ENCODE measurements at regions not wholly inside any gene's neighbourhood (a gene's known extent, or its start where the extent isn't known, plus 50 kb on each side); places are given as distances from the start of the nearest gene placed in this dataset.

DNA sequence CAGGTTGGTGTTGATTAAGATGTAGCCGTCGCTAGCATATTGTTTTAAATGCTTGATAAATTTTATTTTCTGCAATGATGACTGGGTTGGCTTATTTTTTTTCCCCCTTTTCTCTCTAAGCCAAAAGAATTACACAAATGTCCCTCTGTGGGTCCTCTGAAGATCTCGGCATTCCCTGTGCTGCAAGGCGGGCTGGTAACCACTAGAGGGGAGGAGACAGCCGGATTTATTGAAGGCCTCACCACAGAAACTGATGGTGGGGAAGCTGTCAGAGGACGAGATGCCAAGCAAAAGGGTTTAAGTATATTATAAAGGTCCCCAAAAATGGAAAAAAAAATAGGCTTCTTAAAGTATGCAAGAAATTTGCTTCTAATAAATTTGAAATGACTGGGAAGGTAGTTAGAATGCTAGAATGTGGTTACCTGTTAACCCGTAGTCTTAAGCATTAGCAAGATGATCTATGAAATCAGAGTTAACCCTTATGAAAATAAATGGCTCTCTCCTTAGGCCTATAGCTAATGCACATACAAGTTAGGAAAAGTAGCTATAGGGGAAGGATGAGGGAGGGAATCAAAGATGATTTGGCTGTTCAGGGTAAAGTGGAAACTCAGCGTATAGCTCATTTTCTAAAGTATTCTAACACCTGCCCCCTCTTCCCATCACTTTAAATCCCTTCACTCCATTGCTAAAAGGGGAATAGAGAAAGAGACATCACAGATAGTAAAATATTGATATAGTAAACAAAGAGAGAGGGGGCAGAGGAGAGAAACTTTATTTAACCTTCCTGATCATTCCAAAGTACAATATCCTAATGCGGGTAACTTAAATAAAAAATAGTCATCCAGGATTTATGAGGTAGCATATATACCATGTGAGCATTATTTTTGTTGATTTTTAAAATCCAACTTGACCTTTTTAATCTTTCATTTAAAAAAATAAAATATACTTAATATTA lies 894.5 kb upstream of the POU3F3 start:
- no peak for DNase-seq

DNA sequence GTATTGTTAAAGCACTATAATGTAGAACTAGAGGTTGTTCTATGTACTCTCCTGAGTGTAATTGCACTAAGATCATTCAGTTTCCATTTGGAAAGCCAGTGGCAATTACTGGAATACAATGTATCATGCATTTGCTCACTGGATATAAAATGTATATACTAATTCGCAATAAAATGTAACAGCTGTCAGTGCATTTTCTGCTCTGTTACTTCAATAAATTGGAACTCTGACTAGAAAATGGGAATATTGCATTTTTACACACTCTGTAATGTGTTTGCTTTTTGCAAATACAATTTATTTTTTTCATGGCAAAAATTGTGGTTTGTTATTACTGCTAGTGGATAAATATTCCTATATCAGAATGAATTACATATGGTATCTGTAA lies 893.8 kb upstream of the POU3F3 start:
- no peak for DNase-seq

DNA sequence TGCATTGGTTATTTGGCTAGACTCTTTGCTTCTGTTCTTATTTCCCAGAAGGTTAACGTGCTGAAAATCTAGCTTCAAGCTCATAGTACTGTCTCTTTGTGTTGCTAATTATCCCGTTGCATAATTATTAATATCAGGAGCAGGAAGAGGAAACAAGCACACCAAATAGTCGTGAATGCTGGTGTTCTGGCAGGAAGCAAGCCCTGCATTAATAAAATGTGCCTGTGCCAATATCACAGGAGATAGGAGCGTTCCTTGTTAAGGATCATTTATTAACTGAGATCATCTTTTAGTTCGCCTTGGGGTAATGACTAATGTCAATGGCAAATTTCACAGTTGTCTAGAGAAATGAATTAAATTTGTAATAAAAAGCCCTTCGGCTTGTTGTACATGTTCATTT lies 893.0 kb upstream of the POU3F3 start:
- no peak for DNase-seq

DNA sequence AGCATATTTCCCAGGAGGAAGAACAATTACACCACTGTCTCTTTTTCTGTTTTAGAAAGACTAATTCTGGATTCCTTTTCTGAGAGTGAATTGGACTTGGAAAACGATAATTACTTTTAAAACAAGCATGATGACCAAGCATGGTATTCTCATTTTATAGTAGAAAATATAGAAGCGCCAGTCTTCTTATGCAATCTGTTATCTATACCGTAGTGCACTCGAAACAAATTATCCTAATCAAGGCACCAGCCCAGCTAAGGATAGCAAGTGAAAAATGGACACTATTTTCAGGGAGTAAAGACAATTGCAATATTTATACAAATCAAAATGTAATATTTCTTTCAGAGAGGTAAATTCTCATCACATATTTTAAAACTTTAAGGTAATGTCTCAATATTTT lies 892.1 kb upstream of the POU3F3 start:
- no peak for DNase-seq

DNA sequence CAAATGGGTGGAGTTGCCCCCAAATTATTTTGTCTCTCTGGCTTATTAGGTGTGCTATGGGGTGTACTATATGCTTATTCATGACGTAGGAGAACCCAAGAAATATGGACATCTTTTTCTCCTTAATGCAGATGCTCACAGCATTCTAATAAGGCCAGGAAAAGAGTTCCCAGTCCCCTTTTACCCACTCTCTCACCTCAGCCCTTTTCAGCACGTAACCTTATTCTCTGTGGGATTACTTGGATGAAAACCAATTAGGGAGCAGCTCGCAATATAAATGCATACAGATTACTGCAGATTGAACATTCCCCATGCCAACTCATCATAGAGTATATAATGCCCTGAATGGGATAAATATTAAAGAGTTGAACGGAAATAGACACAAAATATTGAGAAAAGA lies 891.2 kb upstream of the POU3F3 start:
- DNase-seq, result no peak

DNA sequence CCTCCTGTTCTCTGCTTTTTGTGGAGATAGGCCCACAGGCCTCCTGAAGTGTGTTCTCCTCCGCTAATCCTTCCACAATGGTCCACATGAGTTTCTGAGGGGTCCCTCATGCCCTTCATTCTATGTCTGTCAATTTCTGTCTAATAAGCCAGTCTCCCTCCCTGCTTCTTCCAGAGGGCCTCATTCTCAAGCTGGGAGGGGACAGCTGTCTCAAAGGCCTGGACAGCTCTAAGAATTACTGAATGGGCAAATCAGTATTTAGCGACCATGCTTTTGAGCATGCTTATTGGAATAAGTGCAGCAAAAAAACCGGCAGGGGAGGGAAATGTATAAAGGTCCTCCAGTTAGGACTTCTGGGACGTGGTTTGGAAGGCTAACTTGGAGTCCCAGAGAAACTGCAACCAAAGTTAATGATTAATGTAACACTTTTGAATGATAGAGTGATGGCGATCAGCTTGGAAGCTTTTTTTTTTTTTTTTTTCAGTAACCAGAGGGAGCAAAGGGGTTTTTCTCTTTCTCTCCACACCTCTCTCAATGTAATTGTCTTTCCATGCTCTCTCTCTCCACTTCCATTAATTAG lies 890.7 kb upstream of the POU3F3 start:
- DNase-seq, result no peak

DNA sequence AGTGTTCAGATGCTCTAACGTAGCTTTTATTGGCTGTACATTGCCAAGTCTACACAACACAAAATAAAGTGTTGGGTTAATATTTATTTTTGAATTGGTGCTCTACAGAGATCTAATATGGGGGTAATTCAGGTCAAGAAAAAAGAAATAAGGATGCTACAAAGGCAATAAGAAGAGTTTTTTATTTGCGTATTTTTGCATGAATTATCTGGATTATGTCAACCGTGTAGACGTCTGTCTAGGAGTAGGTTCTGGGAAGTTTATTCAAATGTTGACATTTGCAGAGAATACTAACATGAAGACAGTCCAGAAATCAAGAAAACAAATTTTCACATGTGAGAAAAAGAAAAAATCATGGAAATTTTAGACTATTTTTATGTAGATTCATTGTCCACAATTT lies 876.7 kb upstream of the POU3F3 start:
- DNase-seq, result no peak

DNA sequence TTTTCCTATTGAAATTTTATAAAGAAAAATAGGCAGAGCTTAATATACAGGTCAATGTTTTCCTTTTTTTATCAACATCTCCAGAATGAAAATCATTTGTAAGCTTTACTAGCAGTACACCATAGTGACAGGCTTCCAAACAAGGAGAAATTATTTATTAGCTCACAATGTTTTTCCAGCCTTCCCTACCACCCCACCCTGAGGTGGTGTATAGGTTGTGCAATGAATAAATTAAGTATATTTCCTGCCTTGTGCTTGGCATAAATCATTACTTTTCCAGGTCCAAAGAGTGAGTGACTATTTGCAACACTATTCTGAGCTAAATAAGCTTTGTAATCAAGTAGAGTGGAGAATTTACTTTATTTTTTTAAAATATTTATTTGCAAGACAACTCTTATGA lies 876.2 kb upstream of the POU3F3 start:
- DNase-seq, result no peak

DNA sequence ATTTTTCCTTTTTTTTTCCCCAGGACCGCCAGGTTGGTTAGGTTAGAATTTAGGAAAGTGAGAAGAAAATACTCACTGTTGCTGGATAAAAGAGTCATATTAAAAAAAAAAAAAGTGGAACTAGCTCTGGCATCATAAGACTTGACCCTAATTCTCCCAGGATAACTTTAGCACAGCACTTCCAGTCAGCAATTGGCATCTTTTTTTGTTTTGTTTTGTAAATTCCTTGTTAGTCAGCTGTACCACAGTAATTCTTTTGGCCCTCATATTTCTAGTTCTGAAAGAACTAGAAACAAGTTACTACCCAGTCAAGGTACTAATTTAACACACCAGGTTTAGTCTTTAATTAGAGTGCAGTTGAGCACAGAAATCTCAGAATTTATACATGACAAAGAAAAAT lies 873.5 kb upstream of the POU3F3 start:
- no peak for DNase-seq

DNA sequence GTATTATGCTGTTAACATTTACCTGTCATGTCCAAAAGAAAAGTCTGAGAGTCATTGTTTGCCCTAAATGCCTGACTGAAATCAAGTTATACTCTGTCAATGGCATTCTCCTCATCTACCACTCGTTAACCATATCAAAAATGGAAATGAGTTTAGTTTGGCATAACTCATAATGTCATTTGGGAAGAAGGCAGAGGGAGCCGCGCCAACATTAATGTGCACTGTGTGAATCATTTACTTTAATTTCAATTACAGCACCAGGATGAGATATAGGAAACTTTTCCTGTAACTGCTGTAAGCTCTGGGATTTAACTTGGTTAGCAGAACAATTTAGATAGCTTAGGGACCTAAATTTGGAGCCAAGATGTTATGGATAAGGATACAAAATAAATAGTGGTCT lies 871.2 kb upstream of the POU3F3 start:
- DNase-seq, result no peak

DNA sequence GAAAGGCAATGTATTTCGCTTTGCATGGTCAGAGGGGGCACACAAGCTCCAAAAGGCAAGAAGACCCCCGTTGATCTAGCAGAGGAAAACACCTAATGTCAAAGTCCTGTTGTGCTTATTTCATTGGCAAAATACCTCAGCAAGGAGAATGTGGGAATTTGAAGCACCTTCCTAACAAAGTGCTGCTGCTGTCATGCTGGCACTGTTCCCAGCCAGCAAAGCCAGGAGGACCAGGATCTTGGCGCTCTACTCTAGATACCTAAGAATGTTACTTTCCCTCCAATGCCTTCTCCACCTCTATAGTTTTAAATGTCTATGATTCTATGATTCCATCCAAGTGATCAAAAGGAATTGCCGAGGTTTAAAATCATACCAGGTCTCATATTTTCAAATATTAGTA lies 867.9 kb upstream of the POU3F3 start:
- DNase-seq, result no peak

DNA sequence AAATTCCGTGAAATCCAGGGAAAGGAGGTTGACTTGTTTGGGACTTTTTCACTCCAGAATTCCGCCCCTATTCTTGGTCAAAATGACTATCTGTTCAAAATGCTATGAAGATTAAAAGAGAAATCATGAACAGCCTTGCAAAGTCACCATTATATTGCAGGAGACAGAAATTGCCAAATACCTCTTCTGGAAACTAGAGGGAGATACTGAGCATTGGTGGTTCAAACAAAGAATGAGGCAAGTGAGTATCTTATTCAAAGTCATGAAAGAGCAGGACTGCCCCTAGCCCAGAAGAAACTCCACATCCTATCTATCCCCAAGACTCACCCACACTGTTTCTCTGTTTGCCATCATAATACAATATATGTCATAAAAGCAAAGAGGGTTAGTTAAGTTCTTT lies 862.3 kb upstream of the POU3F3 start:
- DNase-seq, result no peak

DNA sequence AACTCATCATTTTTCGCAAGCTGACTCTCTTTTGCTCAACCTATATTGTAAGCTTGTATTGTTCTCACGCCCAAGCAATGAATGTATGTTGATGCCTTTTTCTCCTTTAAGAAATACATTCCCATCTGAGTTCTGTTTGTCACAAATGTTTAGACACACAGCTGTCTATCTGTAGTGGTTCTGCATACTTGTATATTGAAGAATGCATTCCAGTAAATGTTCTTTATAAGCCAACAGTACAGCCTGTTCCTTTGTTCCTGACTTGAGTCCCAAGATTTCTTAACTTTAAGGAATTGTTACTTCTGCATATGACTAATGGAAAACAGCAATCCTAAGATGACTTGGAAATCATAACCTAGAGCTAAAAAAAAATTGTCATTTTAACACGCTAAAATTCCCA lies 849.1 kb upstream of the POU3F3 start:
- no peak for DNase-seq

DNA sequence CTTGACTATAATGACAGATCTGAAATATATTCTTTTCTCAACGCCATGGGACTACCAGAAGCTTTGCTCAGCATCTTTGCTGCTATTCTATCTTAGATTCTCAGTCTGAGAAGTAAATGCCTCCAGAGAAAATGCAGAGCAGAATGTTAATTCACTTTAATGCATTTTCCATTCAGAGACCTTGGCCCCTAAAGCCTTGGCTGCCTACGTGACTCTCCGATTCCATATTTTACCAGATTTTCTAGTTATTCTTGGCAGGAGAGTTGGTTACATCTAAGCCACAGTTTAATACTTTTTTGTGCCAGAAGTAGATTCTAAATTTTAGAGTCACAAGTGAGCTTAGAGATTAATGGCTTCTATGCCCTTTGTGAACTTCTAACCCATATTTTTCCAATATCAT lies 837.1 kb upstream of the POU3F3 start:
- no peak for DNase-seq

DNA sequence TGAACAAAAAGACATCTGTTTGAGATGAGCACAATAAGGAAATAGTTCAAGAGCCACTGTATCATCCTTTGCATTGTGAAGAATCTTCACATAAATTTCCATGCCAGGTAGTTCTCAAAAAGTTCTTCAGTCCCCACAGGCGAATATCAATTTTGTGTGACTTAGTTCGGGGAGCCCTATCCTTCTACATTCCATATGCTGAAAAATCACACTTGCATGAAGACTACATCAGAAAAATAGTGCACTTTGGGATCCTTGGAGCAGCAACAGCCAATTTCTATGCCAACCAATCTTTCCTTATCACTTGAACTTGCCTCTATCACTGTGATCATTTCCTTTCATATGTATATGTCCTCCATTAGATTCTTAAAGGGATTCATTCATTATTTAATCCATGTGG lies 830.6 kb upstream of the POU3F3 start:
- DNase-seq, result no peak

DNA sequence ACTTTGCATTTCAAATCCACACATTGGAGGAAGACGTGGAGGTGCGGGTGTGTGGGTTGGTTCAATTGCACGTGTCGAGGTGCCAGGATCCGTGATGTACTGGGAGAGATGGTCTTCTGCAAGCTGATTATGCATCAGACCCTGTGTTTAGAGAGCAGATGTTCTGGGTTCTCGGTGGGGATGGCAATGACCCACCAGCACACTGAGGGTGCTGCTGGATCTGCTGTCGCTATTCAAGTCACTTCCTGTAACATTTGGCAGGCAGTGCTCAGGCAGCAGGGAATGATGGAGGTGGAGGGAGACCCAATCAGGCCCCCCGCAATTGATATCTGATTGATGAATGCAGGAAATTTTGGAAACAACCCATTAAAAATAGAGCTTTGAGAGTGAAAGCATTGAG lies 830.1 kb upstream of the POU3F3 start:
- no peak for DNase-seq

DNA sequence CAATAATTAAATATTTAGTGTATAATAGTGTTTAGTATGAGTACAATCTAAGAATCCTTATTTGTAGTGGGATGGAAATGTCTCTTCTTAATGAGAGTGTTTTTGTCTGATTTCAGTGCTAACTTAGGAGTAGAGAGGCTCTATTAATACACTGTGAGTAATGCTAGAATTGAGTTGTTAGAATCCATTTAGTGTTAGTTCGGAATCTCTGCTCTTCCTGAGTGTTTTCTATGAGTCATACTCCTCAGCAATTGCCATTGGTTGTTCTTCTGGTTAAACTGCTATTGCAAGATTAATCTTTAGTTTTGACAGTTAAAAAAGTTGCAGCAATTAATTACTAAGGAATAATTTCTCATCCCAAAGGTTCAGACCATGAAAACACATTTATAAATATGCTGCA lies 828.6 kb upstream of the POU3F3 start:
- no peak for DNase-seq

DNA sequence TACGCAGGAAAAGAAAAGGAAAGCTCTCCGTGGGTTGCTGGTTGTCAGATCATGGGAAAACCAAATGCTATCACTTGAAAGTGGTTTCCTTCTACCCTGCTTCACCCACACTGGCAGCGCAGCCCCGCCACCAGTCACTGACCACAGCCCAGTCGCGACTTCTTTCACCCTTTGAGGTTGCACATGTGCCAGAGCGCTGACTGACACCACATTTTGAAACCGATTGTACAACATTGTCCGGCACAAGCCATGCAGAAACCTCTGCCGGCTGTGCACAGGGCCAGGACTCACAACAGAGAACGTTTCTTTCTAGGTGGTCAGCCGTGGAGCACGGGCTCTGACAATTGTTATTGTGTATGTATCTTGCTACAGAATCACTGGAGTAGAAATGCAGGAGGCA lies 827.2 kb upstream of the POU3F3 start:
- DNase-seq, result no peak

DNA sequence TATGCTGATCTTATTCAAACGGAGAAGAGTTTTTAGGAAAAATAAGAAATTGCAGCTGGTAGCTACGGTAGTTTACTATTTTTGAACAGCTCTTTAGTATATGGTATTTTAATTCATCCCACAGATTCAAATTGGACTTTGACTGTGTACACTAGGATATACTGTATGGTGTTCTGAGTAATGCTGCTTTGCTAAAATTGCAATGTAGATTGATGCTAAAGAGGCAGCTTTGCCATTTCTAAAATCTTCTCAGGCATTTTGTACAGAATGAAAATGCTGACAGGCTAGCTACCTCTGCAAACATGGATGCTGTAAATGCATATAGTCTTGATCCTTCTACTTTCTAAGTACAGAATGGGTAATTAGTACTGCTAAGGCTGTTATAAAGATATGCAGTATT lies 826.6 kb upstream of the POU3F3 start:
- DNase-seq, result no peak

DNA sequence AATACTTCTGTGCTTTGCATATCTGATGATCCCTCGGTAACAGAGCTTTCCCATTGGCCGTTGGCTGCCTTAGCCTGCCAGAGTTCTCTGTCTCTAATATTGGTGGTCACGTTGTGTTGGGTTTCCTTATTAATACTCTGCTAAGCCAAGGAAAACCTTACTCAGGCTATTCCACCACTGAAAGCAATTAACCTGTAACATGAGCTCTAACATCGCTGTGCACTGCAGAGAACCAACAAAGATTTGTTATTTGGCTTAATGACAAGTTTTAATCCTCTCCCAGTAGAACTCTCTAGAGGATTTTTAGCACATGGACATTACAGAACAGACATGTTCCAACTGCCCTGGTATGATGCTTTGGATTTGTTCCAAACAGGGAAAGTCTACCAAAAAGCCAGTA lies 825.9 kb upstream of the POU3F3 start:
- no peak for DNase-seq

DNA sequence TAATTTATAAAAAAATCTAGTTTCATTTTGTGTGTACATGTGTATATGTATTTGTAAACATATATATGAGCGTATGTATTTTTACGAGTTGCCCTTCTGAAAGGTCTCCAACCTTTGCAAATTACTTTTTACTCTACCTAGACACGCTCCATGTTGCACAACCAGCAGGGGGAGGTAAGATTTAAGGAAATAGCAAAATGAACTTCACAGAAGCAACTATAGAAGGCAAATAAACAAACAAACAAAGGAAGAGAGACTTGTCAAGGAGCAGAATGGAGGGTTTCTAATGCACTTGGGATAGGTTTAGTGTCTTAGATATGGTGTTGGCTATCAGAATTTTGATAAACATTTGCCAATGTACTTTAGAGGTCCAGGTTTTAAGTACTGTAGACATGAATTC lies 820.5 kb upstream of the POU3F3 start:
- no peak for DNase-seq

DNA sequence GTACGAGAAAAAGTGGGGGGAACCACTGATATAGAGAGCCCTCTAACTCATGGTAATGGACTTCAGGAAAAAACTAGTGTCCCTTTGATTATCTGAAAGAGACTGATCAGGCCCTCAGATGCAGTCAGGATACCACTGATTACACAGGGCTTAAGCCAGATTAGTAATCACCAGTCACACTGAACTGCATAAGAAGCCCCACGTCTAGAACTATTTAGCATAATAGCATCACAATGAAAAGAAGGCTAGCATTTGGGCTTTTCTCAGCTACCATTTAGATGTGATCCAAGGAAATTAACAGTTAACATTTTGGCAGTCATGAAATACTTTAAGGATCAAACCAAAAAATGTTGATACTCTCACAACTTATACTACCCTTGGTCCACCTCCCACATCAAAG lies 813.1 kb upstream of the POU3F3 start:
- no peak for DNase-seq

DNA sequence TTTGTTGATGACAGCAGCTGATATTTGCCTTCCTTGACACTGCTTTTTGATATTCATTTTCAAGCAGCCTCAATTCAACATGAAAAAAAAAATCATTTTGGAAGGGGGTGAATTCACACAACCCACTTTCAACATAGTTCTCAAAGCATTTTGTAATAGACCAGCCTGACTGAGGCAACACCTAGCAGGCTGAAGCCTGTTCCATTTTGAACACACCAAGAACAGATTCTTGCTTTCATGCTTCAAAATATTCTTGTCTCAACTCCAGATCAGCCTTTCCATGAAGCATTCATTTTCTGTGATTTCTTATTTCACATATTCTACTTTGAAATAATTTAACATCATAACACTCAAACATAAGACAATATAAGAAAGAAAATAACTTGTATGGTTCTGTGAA lies 812.6 kb upstream of the POU3F3 start:
- no peak for DNase-seq

DNA sequence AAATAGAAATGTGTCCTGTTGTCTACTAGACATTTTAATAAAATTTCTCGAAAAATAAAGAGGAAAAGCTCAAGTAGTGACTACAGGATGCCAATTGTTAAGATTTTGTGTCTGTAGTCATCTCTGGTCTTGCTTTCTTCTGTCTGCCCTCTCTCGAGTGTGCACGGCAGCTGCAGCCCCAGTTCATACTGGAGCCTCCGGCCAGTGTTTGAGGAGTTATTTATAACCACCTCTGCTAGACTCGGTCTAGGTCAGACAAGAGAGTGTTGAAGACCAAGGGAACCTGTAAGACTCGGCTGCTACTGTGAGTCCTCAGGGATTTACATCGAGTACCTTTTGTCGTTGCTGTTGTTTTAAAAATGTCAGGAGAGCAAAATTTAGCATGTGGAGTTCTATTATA lies 810.1 kb upstream of the POU3F3 start:
- DNase-seq, result no peak

DNA sequence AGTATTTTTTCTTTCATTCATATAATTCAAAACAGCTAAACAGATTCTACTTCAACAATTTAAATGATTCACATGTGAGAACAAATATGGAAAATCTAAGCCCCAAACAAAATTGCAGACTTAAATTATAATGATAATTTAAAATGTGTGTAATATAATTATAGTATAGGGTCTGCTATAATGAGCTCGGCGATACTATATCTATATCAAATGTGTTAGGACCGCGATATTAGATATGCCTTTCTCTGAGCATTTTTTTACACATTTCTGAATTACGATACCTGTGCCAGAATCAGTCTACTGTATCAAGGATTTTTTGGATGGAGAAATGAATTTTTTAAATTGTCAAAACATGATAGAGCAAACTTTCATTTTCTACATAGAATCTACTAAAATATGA lies 808.8 kb upstream of the POU3F3 start:
- no peak for DNase-seq

Data from activated CD8-positive, alpha-beta memory T cell treated with anti-CD3 and anti-CD28 coated beads for 24 hours (primary cell).